ENCODE measurements at regions not wholly inside any gene's neighbourhood (a gene's known extent, or its start where the extent isn't known, plus 50 kb on each side); places are given as distances from the start of the nearest gene placed in this dataset.

GRCh38 chr6:51450248-51450957 is 631.7 kb downstream of the TFAP2B start:
- no peak for TF ChIP-seq CTCF (IDR thresholded peaks at IDR 0.05; ENCODE audit: unreplicated experiment)
- no peaks in the 10 kb centered on the region for H3K27me3 Mint-ChIP-seq (ENCODE audit: insufficient read depth, unreplicated experiment)
- H3K9me3 Mint-ChIP-seq (ENCODE audit: unreplicated experiment), result no peaks in the 10 kb centered on the region
- no TSS peak for BruUV-seq (replicated peaks)
- CTCF ChIA-PET, result interaction anchor here (0.7 kb wide), 1 partner anchor 83 kb away, joined by 3 read pairs; no protein-coding TSS in a partner anchor
- no peak overlapping the region for H3K4me3 Mint-ChIP-seq (ENCODE audit: unreplicated experiment)
- no peak overlapping the region for H3K27ac Mint-ChIP-seq (ENCODE audit: low read depth, unreplicated experiment)
- intact Hi-C loops (cut with micrococcal nuclease), result no loop called here
- POLR2A ChIA-PET, result interaction anchor here (0.6 kb wide), 1 partner anchor 1044 kb away, joined by 4 read pairs; no protein-coding TSS in a partner anchor
- H3K4me1 Mint-ChIP-seq (ENCODE audit: insufficient read depth, unreplicated experiment), result no peaks in the 10 kb centered on the region
- DNase-seq (ENCODE audit: unreplicated experiment), result no peak
- no peaks in the 10 kb centered on the region for H3K36me3 Mint-ChIP-seq (ENCODE audit: insufficient read depth, unreplicated experiment)

- POLR2A ChIA-PET, result interaction anchor here (0.6 kb wide), 1 partner anchor 1044 kb away, joined by 4 read pairs; no protein-coding TSS in a partner anchor
- H3K9me3 Mint-ChIP-seq (ENCODE audit: unreplicated experiment), result no peaks in the 10 kb centered on the region
- intact Hi-C loops (cut with micrococcal nuclease), result no loop called here
- H3K36me3 Mint-ChIP-seq (ENCODE audit: insufficient read depth, unreplicated experiment), result no peaks in the 10 kb centered on the region
- no peak overlapping the region for H3K27ac Mint-ChIP-seq (ENCODE audit: low read depth, unreplicated experiment)
- no peaks in the 10 kb centered on the region for H3K27me3 Mint-ChIP-seq (ENCODE audit: insufficient read depth, unreplicated experiment)
- BruUV-seq (replicated peaks), result no TSS peak
- DNase-seq (ENCODE audit: unreplicated experiment), result no peak
- CTCF ChIA-PET, result interaction anchor here (0.7 kb wide), 1 partner anchor 83 kb away, joined by 3 read pairs; no protein-coding TSS in a partner anchor
- no peak for TF ChIP-seq CTCF (IDR thresholded peaks at IDR 0.05; ENCODE audit: unreplicated experiment)
- no peaks in the 10 kb centered on the region for H3K4me1 Mint-ChIP-seq (ENCODE audit: insufficient read depth, unreplicated experiment)
- H3K4me3 Mint-ChIP-seq (ENCODE audit: unreplicated experiment), result no peak overlapping the region
Measured at GRCh38 chr6:51450958-51451357, 632.3 kb downstream of the TFAP2B start.

- H3K36me3 Mint-ChIP-seq (ENCODE audit: insufficient read depth, unreplicated experiment), result no peaks in the 10 kb centered on the region
- no peak overlapping the region for H3K27ac Mint-ChIP-seq (ENCODE audit: low read depth, unreplicated experiment)
- intact Hi-C loops (cut with micrococcal nuclease), result no loop called here
- no peaks in the 10 kb centered on the region for H3K4me1 Mint-ChIP-seq (ENCODE audit: insufficient read depth, unreplicated experiment)
- no peaks in the 10 kb centered on the region for H3K27me3 Mint-ChIP-seq (ENCODE audit: insufficient read depth, unreplicated experiment)
- POLR2A ChIA-PET, result no interaction called here
- DNase-seq (ENCODE audit: unreplicated experiment), result no peak
- H3K4me3 Mint-ChIP-seq (ENCODE audit: unreplicated experiment), result no peak overlapping the region
- no TSS peak for BruUV-seq (replicated peaks)
- no peak for TF ChIP-seq CTCF (IDR thresholded peaks at IDR 0.05; ENCODE audit: unreplicated experiment)
- no peaks in the 10 kb centered on the region for H3K9me3 Mint-ChIP-seq (ENCODE audit: unreplicated experiment)
- CTCF ChIA-PET, result interaction anchor here (1.0 kb wide), 1 partner anchor 59 kb away, joined by 7 read pairs; no protein-coding TSS in a partner anchor
Measured at GRCh38 chr6:51456282-51456681, 631.1 kb downstream of the PKHD1 start.

GRCh38 chr6:51459958-51460357 is 627.5 kb downstream of the PKHD1 start:
- intact Hi-C loops (cut with micrococcal nuclease), result no loop called here
- Mint-ChIP-seq H3K36me3 (ENCODE audit: insufficient read depth, unreplicated experiment) (no peaks in the 10 kb centered on the region), H3K4me3 (ENCODE audit: unreplicated experiment) (no peak overlapping the region), H3K27ac (ENCODE audit: low read depth, unreplicated experiment) (no peak overlapping the region), H3K9me3 (ENCODE audit: unreplicated experiment) (no peaks in the 10 kb centered on the region), H3K27me3 (ENCODE audit: insufficient read depth, unreplicated experiment) (no peaks in the 10 kb centered on the region), H3K4me1 (ENCODE audit: insufficient read depth, unreplicated experiment) (no peaks in the 10 kb centered on the region)
- DNase-seq (ENCODE audit: unreplicated experiment), result no peak
- BruUV-seq (replicated peaks), result no TSS peak
- ChIA-PET CTCF (interaction anchor here (0.6 kb wide), 1 partner anchor 412 kb away, joined by 3 read pairs; no protein-coding TSS in a partner anchor), POLR2A (no interaction called here)
- TF ChIP-seq CTCF (IDR thresholded peaks at IDR 0.05; ENCODE audit: unreplicated experiment), result no peak

Measured in MCF 10A (cell line).